HuH-7 (cell line): ENCODE measurements at regions not wholly inside any gene's neighbourhood (a gene's known extent, or its start where the extent isn't known, plus 50 kb on each side); places are given as distances from the start of the nearest gene placed in this dataset.
A peak's percentile ranks its signal among the peaks of the same experiment; 100 is the strongest.
"Not testable (repeated sequence)": the region's sequence is repeated elsewhere in the genome, so short reads cannot be mapped to it uniquely, and the experiment has no call there.

ENCODE experiments used
- DNase-seq: peaks from one replicate; pipeline ENCODE4 v3.0.0; 2011; ENCODE audit warnings: low spot score

DNA sequence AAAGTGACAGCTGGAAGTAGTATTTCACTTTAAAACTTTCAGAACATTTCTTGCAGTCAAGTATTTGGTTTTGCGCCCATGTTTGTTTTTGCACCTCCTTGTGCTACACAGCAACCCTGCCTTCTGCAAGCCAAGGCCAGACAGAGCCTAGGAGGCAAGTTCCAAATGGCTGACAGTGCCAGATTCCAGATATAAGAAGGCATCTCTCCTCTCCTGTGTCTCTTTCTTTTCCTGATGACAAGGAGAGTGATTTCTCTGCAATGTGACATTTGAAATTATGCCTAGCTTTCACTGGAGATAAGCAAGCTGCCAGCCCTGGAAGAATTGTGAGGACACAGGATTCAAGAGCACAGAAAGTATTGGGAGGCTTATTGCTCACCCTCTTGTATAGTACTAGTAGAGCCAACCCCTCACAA is 149.1 kb upstream of the TENT5A start:
- no peak for DNase-seq

DNA sequence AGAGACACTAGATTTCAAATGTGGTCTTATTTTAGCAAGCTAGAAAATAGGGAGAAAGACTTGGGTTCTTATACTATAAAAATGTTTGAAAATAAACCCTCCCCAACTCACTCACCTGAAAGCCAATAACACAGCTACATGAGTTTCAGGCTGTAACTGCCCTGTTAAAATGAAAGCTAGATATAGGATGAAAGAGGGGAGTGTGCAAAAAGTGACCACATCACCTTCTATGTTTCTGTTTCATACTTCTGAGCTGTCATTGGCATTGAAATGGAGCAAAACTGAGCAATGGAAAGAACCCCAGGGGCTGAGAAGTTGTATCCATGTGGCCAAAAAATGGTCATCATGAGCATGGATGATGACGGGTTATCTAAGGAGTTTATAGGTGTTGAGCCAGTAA is 148.1 kb upstream of the TENT5A start:
- no peak for DNase-seq

- no peak for DNase-seq
Measured at GRCh38 chr6:81897793-81898192, 145.3 kb upstream of the TENT5A start.

DNA sequence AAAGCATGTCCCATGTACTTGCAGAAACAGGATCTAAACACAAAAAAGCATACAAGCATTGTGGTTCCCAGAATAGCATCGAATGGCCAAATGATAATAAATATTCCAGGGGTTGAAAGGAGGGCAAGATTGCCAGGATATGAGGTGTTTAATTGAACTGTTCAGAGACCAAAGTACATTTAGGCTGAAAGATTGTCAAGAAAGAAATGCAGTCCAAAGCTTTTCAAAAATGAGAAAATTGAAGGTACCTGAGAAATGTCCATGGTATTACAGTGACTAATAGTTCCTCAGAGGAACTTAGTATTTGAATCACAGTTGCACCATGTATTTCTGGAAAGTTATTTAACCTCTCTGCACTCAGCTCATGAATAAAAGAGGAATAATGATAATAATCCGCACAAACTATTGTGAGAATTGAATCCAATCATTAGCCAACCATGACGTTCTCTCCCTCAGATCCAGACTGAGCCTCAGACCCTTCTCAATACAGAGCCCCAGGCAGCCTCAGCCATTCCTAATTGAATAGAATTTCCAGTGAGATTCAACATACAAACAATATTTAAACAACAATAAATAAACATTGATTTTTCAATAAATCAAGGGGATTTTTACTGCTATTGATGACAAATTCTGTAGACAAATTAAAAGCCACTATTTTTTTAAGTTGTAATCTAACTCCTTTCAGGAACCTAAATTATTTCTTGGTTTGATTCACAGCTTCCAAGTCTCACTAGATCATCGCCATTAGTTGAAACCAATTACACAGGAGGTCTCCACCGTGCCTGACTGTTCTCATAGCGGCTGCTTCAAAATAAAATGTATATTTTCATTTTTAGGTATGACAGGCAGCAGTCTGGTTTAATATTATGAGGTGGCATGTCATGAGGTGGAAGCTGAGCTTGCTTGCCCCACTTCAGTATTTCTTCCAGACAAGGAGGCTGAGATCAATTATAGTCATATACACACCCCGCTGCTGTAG is 144.3 kb upstream of the TENT5A start:
- DNase-seq = no peak

GRCh38 chr6:81895511-81896185 is 143.2 kb upstream of the TENT5A start:
- no peak for DNase-seq

- no peak for DNase-seq
Measured at GRCh38 chr6:81894788-81895271, 142.3 kb upstream of the TENT5A start.

GRCh38 chr6:81894306-81894705 is 141.8 kb upstream of the TENT5A start:
- DNase-seq = no peak

DNA sequence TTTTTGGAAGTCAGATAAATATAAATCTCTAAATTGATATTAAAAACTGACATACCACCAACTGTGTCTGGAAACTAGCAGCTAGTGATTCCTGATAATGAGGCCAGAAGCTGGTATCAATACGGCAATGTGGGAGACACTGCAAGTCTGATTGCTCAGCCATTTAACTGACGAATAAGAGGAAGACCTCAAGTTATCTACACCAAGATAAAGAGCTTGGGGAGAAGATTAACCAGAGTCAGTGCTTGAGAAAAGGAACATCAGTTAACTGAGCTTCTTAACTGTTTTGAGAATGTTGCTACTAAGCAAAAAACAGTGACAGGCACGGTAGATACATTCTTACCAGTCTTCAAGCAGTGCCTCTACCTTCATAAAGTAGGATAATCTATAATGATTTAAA is 140.4 kb upstream of the TENT5A start:
- DNase-seq = no peak

- DNase-seq = no peak
Measured at GRCh38 chr6:81891874-81892273, 139.4 kb upstream of the TENT5A start.

DNA sequence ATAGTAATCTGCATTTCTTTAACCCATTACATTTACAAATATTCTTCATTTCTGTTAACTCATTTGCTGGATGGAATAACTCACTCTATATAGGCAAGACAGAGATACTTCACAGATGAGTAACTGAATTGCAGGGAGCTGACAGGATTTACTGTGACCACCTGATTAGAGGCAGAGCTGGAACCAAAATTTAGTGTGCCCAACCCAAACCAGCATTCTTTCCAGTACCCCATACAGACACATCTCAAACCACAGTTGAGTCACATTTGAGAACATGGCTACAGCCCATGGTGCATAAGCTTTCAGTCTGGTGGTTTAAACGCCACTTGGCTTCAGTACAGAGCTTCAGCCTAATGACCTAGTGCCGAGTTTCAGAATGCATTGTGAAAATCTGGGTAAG is 138.4 kb upstream of the TENT5A start:
- DNase-seq = no peak

GRCh38 chr6:81889377-81890053 is 137.0 kb upstream of the TENT5A start:
- no peak for DNase-seq

DNA sequence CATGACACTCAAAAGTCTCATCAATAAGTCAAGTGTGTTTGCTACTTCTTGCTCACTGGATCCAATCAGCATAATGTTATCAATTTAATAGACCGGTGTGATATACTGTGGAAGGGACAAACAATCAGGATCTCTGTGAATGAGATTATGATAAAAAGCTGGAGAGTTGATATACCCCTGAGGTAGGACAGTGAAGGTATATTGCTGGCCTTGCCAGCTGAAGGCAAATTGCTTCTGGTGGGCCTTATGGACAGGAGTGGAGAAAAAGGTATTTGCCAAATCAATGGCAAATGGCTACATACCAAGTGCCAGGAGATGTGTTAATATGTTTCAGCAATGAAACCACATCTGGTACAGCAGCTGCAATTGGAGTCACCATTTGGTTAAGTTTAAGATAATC is 134.4 kb upstream of the TENT5A start:
- DNase-seq = not testable (repeated sequence)

DNA sequence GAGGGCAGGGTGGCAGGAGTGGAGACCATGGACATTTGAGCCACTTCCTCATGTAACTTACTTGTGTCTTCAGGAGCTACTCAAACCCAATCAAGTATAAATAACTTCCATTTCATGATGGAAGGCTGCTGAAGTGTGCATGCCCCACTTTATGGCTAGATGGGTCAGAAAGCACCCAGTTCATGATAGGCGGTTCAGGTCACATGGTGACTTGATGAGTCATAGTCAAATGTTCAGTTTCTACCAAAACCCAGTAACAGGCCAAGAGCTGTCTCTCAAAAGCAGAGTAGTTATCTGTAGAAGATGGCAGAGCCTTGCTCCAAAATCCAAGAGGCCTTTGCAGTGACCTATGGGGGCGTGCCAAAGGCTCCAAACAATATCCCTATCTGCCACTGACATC is 133.7 kb upstream of the TENT5A start:
- no peak for DNase-seq

DNA sequence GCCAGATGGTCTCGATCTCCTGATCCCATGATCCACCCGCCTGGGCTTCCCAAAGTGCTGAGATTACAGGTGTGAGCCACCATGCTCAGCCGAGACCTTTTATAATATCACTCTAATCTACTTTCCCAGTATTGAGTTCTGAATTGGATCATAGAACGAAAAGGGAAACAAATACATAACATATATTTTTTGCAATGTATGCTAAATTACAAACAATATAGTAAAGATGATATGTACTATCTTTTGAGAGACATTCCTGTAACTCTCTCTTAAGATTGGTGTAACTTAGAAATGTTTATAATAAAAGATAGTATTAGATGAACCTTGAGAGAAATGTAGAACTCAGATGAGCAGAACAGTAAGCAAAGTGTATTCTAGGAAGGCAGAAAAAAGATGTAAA is 129.2 kb upstream of the TENT5A start:
- DNase-seq = no peak

DNA sequence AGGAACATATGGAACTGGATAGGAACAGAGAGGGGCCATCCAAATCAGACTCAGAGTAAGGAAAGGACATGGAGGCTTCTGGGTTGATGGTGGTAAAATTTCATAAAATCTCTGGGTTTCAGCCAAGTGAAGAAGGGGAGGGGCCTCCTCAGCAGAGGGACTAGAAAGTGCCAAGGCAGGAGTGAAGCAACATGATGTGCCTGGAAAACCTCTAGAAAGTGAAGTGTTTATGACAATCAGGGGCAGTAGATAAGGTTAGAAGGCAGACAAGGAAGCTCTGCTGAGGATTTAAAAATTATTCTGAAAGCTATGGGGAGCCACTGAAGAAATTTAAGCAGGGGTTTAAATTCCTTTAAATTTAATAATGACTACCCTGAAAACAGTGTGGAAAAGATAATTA is 126.0 kb upstream of the TENT5A start:
- DNase-seq = no peak

- no peak for DNase-seq
Measured at GRCh38 chr6:81876971-81877370, 124.5 kb upstream of the TENT5A start.

- no peak for DNase-seq
Measured at GRCh38 chr6:81875782-81876293, 123.4 kb upstream of the TENT5A start.

- not testable (repeated sequence) for DNase-seq
Measured at GRCh38 chr6:81869749-81870508, 117.4 kb upstream of the TENT5A start.

DNA sequence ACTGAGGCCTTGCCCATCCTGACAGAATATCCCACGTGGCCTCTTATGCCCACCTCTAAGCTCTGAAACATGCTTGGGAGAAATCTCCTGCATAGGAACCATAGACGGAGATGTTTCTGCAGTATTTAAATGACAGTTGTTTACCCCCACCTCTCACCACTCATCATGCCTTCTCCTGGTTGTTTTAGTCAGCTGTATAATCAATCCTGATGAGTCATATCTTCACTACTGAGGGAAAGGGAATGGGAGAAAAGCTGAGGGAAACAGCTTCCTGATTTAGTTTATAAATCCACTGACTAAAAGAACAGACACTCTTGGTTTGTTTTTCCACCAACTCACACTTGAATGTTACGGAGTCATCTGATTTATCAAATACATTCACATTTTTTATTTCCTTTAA is 113.2 kb upstream of the TENT5A start:
- peak; percentile 42 for DNase-seq

DNA sequence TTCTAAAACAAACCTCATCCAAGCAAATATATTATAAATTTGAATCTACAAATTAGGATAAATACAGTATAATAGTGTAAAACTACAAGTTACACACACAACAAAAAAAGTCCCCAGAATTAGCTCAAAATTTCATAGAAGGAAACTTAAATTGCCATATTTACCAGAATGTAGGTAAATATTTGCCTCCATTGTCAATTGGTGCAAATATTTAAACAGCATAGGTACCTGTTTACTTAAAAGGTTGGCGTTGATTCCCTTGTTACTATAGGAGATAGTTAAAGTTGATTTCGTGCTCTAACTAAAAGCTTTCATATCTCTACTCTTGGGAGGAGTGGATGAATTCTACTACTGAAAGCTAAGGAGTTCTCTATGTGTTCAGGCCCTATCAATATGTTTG is 111.6 kb upstream of the TENT5A start:
- DNase-seq = no peak

- DNase-seq = no peak
Measured at GRCh38 chr6:81863123-81863522, 110.6 kb upstream of the TENT5A start.

GRCh38 chr6:81861281-81861680 is 108.8 kb upstream of the TENT5A start:
- DNase-seq = no peak
